TTC549 (cell line): ENCODE measurements at regions not wholly inside any gene's neighbourhood (a gene's known extent, or its start where the extent isn't known, plus 50 kb on each side); places are given as distances from the start of the nearest gene placed in this dataset.
"Not testable (repeated sequence)": the region's sequence is repeated elsewhere in the genome, so short reads cannot be mapped to it uniquely, and the experiment has no call there.

Experiments used
- FAIRE-seq: peaks from 2 replicates; lab custom pipeline; 2012; peaks lifted over from hg19 to GRCh38; lab: Jason Lieb, UNC

DNA sequence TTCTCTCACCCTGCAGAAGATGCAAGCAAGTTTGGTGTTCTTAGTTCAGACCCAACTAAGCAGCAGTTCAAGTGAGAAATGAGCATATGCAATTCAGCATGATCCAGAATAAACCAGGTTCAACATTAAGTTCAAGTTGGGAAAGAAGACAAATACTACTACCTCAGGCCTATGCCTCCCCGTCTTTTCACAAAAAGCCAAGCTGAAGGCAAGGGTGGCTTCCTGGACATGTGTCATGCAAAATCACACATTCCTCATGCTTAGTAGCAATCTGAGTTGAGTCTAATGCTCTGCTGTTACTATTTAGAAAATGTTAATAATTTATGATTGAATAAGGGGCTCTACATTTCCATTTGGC lies 453.4 kb upstream of the GRAMD2B start:
- no peak for FAIRE-seq

DNA sequence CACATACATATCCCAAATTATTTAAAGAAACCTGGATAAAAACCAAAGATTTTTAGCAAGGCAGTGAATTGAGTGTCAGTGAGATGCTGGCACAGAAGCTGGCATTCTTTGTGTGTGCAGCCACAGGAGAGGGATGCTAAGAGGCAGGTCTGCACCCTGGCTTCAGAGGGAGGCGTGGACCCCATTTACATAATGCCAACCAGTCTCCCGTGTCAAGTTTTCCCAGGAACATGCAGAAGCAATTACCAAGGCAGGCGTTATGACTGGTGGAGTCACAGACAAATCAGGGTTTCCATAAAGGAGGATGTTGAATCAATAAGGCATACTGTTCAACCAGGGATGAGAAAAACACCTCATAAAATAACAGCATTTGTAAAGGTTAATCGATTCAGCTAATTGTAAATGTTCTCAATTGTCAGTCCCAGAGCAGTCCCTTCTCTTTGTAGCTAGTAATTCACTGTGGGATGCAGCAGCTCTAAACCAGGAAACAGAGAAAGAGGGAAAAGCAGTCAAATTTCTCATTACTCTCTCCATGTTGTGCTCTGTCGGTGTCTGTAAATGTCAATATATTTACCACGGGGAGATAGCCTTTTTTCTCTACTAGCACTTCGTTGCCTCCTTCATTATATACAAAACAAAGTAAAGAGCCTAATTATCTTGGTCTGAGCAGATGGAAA lies 452.4 kb upstream of the GRAMD2B start:
- no peak for FAIRE-seq

DNA sequence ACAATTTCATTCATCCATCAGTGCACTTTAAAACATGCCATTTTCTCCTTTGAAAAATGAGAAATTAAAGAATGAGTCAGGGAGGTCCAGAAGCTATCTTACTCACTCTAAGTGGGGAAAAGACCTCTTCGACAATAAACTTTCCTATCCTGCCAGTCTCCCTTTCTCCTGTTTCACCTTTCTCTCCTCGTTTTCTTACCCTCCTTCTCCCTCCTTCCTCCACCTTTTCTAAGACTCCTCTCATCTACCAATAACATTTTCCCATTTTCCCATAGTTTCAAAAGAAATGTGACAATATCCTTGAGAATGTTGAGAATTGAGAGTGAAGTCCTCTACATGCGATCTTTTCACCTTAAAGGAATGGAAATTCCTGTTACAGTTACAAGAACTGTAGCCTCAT lies 450.5 kb upstream of the GRAMD2B start:
- no peak for FAIRE-seq

DNA sequence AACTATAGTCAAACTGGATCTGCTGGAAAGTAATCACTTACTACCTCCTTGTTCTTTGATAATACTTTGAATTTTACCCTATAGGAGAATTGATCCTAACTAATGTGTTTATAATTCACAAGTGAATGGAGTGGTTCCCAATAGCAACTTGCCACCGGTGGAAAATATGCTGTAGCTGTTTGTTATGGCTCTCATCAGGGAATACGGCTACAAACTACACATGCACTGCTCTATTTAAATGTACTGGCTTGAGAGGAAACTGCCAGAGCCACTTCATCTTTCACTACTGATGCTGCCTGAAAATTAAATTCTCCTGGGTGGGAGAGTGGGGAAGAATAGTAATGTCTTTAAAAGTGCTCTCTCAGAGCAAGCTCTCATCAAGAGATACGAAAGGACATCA lies 448.5 kb upstream of the GRAMD2B start:
- FAIRE-seq = no peak

DNA sequence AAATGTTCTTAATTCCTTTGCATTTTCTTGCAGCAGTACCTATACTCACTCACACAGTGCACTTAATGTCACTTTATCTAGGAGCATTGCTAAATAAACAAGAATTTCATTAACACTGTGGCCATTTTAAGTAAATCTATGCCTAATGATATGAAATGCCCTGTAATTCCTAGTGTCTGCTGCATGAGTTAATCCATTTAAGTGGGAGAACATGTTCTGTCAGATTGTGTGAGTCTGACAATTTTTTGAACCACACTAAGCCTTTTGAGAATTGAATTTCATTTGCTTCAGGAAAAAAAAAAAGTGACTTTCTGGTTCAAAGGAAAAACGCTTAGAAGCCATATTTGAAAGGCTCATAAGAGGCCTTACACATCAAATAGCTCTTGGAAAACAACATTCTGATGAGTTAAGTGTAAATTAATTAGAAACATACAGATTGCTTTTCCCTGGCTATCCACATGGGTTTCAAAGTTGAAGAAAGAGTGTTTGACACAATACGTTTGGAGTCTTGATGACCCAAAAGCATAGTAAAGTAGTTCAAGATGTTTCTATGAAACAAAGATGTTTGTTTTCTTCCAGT lies 446.7 kb upstream of the GRAMD2B start:
- FAIRE-seq = no peak

DNA sequence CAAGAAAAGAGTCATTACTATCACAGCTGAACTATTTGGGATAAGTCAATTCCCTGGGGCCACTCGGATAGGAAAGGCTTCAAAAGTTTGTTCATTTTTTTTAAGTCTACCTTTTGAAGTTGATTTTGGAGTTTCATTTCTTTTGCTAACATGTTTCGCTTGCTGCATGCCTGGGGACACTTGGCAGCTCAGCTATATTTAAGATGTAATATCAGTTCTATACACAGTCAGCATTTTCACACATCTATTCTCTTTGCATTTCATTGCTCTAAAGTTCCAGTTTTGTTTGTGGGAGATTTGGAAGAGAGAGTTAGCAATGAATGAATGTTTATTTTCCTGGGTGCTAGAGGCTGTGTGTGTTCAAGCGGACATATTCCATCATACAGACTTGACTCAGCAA lies 445.2 kb upstream of the GRAMD2B start:
- FAIRE-seq = no peak

DNA sequence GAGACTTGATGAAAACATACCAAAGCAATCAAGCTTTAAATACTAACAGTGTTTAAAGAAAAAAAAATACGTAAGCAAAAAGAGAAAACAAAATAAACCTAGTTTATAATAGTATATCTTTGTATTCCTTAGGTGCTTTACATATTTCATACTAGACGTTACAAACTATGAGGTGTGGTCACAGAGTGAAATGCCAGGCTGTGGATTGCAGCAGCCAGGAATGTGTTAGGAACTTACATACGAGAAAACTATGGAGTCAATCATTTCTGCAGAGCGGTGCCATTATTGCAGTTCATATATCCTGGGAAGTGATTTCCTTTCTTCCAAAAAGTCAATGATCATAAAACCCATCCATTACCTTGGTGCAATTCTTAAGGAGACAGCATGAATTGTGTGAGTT lies 443.6 kb upstream of the GRAMD2B start:
- no peak for FAIRE-seq

DNA sequence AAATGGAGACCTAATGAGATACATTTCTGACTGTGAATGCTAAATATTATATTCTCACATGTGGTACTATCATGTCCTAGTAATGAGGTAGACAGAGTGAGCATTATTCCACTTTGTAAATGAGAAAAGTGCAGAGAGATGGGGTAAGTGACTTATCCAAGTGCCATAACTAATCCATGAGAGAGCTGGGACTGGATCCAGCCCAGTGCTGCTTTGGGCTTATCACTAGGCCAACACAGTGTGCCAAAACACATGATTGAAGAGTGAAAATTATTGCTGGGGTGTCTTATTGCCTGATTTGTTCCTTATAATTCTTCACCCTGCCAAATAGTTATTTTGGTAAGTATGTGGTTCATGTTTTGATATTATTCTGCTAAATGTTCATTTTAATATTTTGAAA lies 442.2 kb upstream of the GRAMD2B start:
- FAIRE-seq = no peak

DNA sequence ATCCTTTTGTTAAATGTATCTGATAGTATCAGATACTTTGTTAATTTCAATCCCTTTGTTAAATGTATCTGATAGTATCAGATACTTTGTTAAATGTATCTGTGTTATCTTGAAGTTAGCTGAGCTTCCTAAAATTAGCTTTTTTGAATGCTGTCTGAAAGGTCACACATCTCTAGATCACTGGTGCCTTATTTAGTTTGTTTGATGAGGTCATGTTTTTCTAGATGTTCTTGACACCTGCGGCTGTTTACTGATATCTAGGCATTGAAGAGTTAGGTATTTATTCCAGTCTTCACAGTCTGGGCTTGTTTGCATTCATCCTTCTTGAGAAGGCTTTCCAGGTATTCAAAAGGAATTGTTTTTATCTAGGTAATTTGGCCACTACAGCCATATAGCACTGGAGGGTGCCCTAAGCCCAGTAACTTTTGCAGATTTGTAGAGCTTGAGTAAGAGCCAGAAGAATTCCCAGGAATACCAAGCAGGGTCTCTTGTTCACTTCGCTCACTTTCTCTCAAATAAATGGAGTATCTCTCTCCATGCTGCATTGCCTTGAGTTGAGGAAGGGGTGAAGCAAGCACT lies 435.4 kb upstream of the GRAMD2B start:
- FAIRE-seq = no peak

DNA sequence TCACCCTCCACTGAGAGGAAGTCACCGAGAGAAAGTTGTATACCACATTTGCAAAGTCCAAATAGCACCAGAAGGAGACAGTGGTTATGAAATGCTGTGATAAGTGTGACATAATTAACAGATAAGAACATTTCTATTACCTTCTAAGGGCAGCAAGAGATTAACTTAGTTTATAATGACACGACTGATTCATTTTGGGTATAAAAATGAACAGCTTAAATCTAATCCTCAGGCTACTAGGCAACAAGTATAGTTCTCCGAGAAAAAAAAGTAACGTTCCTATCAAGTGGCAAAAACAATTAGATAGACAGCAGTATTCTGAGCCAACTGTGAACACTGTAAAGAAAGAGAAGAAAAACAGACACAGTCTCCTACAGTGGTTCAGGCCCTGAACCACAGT lies 431.2 kb upstream of the GRAMD2B start:
- no peak for FAIRE-seq

DNA sequence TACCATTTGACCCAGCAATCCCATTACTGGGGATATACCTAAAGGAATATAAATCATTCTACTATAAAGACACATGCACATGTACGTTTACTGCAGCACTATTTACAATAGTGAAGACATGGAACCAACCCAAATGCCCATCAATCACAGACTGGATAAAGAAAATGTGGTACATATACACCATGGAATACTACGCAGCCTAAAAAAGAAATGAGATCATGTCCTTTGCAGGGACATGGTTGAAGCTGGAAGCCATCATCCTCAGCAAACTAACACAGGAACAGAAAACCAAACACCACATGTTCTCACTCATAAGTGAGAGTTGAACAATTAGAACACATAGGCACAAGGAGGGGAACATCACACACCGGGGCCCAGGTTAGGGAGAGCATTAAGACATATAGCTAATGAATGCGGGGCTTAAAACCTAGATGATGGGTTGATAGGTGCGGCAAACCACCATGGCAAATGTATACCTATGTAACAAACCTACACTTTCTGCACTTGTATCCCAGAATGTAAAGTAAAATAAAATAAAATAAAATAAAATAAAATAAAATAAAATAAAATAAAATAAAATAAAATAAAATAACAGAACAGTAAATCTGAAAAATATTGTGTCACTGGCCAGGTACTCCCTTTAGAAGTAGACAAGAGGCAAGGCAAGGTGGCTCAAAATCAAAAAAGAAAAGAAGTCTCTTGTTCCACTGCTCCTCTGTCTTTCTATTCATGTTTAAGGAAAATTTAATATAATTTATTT lies 423.8 kb upstream of the GRAMD2B start:
- not testable (repeated sequence) for FAIRE-seq

DNA sequence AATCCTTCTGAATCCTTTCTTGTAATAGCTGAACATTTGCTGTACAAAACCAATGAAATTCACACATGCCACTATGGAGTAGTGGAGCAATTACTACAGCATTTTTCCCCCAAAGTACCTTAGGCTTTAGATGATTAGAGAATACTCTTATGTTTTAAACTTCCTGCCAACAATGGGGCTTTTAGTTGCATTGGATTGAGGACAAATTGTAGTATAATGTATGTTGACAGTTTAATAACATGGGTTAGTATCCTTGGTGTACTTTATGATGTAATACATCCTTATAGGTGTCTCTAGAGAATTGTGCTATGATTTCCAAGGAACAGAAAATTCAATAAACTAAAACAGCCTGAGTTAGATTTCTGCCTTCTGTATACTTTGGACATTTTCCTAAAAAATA lies 422.7 kb upstream of the GRAMD2B start:
- FAIRE-seq = no peak

DNA sequence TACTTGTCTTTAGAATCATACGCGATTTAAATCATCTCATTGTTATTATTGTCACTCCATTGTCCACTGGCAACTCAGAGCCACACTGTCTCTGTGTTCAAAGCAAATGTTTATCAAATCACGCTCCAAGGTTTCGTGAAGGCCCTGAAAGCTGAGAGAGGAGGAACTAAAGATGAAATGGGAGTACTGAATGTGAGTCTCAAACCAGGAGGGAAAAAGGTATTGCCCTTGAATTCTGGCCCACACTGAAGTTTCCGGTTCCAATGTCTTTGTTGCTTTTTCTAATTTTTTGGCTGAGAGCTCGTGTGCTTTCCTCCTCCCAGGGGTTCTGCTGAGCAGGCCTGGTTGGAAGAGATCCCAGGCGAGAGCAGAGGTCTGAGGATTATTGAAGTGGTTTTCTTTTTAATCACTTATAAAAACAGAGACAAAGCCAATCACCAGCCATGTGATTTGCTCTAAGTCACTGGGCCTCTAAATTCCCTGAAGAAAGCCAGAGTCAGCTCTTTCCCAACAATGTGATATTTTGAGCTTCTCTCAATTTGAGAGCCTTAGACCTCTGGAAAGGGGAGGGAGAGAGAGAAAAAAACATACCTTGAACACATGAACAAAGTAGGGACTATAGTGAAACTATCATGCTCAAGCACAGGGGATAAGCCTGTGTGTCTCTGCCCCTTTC lies 420.8 kb upstream of the GRAMD2B start:
- FAIRE-seq = no peak

DNA sequence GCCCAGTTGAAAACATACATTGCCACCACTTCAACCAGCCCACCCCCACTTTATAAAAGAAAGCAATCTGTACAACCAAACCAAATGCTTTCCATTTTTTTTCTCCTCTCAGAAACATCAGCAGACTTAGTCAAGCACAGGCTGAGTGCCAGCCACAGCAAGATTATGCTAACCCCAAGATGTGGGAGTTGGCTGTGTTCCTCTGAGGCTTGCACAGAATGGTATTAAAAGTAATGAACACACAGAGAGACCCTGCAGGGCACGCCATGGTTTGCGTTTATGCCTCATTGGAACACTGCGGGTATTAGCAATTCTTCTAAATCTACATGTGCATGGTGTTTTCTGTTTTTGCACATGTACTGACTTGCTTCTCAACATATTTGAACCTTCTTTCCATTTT lies 419.9 kb upstream of the GRAMD2B start:
- FAIRE-seq = no peak

DNA sequence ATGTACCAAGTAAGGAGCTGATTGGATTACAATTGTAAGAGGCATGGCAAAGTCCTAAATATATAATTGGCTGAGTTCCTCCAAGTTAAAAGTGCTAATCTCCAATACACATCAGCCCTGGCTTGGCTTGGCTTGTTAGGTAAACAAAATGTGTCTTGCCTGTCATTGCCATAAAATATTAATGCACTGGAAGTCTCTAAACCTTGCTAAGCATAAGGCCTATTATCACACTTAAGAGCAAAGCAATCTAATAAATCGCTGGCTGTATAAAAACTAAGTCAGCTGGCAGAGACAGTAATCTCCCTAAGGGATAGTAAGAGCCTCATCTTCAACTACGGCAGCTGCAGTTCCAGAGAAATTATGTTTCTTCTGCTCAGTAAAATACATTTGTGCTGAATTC lies 418.6 kb upstream of the GRAMD2B start:
- no peak for FAIRE-seq

DNA sequence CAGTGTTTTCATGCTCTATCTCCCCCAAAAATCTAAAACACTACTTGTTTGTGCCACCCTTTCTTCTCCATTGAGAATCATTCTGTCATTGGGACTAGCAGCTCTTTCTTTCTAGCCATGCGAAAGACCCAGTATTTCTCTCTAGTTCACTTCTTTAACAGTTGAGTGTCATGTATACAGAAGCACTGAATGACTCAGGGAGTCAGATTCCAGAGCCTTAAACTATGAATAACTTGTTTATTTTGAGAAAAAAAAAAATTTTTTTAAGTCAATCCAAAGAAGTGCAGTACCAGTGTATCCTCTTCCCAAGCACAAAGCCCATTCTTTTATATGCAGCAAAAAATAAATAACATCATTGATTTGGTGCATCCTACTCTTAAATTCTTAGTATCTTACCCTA lies 415.4 kb upstream of the GRAMD2B start:
- no peak for FAIRE-seq

DNA sequence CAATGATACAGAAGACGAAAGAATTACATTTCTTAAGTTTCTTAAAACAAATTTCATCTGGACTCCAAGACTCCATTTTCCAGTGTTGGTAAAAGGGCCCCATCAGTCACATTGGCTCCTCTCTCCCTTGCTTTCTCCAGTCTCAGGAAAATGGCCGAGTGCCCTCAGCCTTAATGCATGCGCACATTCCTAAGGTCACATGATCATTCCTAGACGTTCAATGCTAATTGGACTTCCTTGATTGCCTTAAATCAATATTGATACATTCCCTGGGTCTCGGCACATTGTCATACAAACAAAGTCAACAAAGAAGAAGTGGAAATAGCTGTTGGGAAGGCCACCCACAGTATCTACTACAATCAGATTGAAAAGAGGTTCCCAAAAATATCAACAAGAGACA lies 413.6 kb upstream of the GRAMD2B start:
- FAIRE-seq = no peak

DNA sequence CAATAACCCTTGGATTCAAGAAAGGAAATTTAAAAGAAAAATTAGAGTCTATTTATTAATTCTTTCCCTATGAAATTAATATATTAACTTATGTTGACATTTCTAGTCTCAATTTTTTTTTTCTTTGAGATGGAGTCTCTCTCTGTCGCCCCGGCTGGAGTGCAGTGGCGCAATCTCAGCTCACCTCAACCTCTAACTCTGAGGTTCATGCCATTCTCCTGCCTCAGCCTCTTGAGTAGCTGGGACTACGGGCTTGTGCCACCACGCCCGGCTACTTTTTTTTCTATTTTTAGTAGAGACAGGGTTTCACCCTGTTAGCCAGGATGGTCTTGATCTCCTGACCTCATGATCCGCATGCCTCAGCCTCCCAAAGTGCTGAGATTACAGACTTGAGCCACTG lies 411.7 kb upstream of the GRAMD2B start:
- not testable (repeated sequence) for FAIRE-seq

DNA sequence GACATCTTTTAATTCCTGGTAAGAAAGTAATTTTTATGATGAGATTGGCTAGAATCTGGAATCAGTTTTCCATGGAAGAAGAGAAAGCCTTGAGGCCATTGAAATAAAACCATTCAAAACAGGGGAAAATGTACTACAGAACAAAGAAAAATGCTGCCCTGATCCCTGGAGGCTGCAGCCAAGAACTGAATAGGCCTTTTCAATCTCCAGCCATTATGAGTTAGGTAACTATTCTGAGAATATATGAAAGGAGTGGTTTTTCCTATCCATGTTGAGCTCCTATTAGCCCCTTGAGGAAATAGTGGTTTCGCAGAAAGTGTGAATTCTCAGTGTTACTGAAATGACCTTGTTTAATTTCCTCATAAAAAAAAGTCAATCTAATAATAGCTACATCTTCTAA lies 408.5 kb upstream of the GRAMD2B start:
- no peak for FAIRE-seq

DNA sequence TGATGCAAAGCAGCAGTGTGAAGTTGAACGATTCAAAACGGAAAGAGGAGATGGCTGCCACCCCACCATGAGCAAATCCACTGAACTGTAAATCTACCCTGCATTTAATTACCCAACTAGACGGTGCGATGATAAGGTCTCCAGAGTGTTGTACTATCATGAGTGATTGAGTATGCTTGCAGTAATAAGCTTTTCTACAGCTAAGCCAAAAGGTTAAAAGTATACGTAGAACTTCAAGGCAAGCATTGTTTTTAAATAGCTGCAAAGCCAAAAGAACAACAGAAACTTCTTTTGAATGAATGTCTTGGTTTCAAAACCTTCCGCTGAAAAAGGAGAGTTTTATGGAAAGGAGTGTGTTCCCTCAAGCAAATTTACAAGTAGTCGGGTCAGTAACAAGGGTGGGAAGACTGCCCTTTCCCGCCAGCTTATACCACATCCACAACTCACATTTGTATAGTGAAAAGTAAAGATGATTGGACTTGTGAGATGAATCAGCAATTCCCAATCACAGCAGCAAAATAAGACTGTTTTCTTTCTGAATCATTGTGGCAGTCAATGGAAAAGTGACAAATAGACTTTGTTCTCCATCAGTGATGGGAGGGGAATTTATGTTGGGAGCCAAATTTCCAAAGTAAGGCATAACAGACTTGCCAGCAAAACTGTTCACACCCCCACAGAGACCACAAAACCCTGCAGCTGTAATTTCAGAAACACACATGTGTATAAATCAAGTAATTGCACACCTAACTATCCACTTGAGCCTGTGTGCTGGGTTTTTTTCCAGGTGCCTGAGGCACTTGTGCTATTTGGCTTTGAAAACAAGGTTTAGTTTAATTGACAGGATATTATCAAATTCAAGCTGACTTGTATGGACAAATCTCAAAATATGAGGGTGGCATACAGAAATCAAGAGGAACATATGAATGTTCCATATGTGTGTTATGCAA lies 407.7 kb upstream of the GRAMD2B start:
- no peak for FAIRE-seq

DNA sequence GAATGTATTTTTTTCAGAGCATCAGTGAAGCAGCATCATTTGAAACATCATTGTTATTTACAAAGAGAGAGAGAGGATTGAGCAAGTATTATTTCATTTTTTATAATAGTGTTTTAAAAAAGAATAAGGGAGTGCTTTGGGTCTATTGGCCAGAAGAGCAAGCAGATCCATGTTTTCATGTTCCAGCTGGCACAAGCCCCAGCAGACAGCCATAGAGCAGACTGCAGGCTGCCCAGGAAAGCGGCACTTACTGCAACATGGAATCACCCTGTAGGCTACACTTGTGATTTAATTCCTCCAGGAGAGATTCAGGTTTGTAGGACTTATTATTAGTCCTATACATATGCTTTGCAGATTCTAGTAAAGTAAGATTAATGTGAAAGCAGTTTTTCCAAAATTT lies 407.0 kb upstream of the GRAMD2B start:
- FAIRE-seq = no peak

DNA sequence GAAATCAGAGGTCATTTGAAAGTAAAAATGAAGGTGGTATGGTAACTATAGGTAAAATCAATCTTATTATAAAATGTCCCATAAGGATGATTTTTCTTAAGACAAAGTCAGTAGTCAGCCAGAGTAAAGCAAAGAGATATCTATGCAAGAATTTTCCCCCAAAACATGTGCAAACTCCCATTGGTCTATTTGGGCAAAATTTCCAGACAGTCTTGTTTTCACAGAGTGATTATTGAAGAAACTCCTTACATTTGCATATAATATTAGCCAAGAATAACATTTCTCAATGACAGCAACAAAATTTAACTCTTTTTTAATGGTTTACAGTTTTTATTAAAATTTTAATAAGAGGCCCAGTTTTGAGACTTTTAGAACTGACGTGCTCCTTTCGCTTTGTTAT lies 406.1 kb upstream of the GRAMD2B start:
- no peak for FAIRE-seq
